Stimulated activated CD4-positive, alpha-beta T cell treated with anti-CD3 and anti-CD28 coated beads, Interleukin-2, amount 100 ng/mL, for 4 hours (primary cell): ENCODE measurements at regions not wholly inside any gene's neighbourhood (a gene's known extent, or its start where the extent isn't known, plus 50 kb on each side); places are given as distances from the start of the nearest gene placed in this dataset.

ENCODE experiments used
- DNase-seq: peaks from one replicate; pipeline ENCODE4 v3.0.0-alpha.2; 2020; ENCODE audit warnings: low read depth

GRCh38 chr2:12059616-12060441, 313.4 kb downstream of the LPIN1 start:
- no peak for DNase-seq

GRCh38 chr2:12060886-12061285, 314.5 kb downstream of the LPIN1 start:
- DNase-seq: no peak

- no peak for DNase-seq
Measured at GRCh38 chr2:12061286-12062052, 315.0 kb downstream of the LPIN1 start.

GRCh38 chr2:12062053-12062395, 315.6 kb downstream of the LPIN1 start:
- DNase-seq: no peak

GRCh38 chr2:12063210-12063609, 316.8 kb downstream of the LPIN1 start:
- no peak for DNase-seq

GRCh38 chr2:12064153-12064552, 317.7 kb downstream of the LPIN1 start:
- DNase-seq: no peak

- no peak for DNase-seq
Measured at GRCh38 chr2:12066116-12066515, 319.7 kb downstream of the LPIN1 start.

- DNase-seq: no peak
Measured at GRCh38 chr2:12066986-12067385, 320.6 kb downstream of the LPIN1 start.

GRCh38 chr2:12068796-12069538, 322.5 kb downstream of the LPIN1 start:
- no peak for DNase-seq

- DNase-seq: no peak
Measured at GRCh38 chr2:12070153-12070552, 323.7 kb downstream of the LPIN1 start.

GRCh38 chr2:12070581-12070980, 324.1 kb downstream of the LPIN1 start:
- DNase-seq: no peak

- no peak for DNase-seq
Measured at GRCh38 chr2:12071318-12071717, 324.9 kb downstream of the LPIN1 start.

- DNase-seq: no peak
Measured at GRCh38 chr2:12073217-12073852, 326.9 kb downstream of the LPIN1 start.

GRCh38 chr2:12074126-12074844, 327.9 kb downstream of the LPIN1 start:
- DNase-seq: no peak

- DNase-seq: no peak
Measured at GRCh38 chr2:12074845-12075217, 328.4 kb downstream of the LPIN1 start.

- DNase-seq: no peak
Measured at GRCh38 chr2:12075603-12076002, 329.2 kb downstream of the LPIN1 start.

- DNase-seq: no peak
Measured at GRCh38 chr2:12076810-12077209, 330.4 kb downstream of the LPIN1 start.

GRCh38 chr2:12080360-12080759, 333.9 kb downstream of the LPIN1 start:
- DNase-seq: no peak

- no peak for DNase-seq
Measured at GRCh38 chr2:12081481-12082210, 335.2 kb downstream of the LPIN1 start.

- no peak for DNase-seq
Measured at GRCh38 chr2:12083081-12083581, 336.7 kb downstream of the LPIN1 start.
